Esophagus squamous epithelium (tissue), 5 donors: ENCODE measurements at regions not wholly inside any gene's neighbourhood (a gene's known extent, or its start where the extent isn't known, plus 50 kb on each side); places are given as distances from the start of the nearest gene placed in this dataset.

Experiments used
- DNase-seq: peaks from one replicate; lab custom pipeline; 2025; lab: John Stamatoyannopoulos, UW
- H3K27ac ChIP-seq, 4 donors: fragments of 200-600 bp; sonication (generic); one replicate each; pipeline ENCODE4 v1.5.1; 2016 to 2019; ENCODE audit warnings: mild to moderate bottlenecking in 1 of 4
- H3K27me3 ChIP-seq, 4 donors: fragments of 200-600 bp; sonication (generic); 1 replicate in 3 of 4; 2 replicates in 1 of 4; pipeline versions ENCODE4 v1.5.1 to v1.6.0; 2017 to 2021; ENCODE audit warnings: antibody characterized with exemption in 1 of 4
- H3K36me3 ChIP-seq, 3 donors: fragments of 200-600 bp; sonication (generic); one replicate each; pipeline ENCODE4 v1.5.1; 2016 to 2019
- H3K4me1 ChIP-seq, 3 donors: fragments of 200-600 bp; sonication (generic); one replicate each; pipeline ENCODE4 v1.5.1; 2017 to 2019
- H3K4me3 ChIP-seq, 4 donors: fragments of 200-600 bp; sonication (generic); 1 replicate in 3 of 4; 2 replicates in 1 of 4; pipeline ENCODE4 v1.5.1; 2016 to 2019; ENCODE audit warnings: mild to moderate bottlenecking in 2 of 4, moderate library complexity in 1 of 4
- H3K9me3 ChIP-seq, 3 donors: fragments of 200-600 bp; sonication (generic); one replicate each; pipeline ENCODE4 v1.5.1; 2016 to 2019
- CTCF ChIP-seq, 6 experiments: fragments of 450-650 bp in 4 of 6; fragments of 200-600 bp in 2 of 6; sonication (generic) in 2 of 6; IDR thresholded peaks; one replicate each; pipeline ENCODE4 v1.5.1; 2016 to 2019; ENCODE audit warnings: antibody characterized with exemption in 6 of 6, mild to moderate bottlenecking in 4 of 6, moderate library complexity in 4 of 6
- POLR2A ChIP-seq, 4 donors: fragments of 450-650 bp; IDR thresholded peaks; one replicate each; pipeline ENCODE4 v1.6.1; 2017; ENCODE audit warnings: antibody characterized with exemption in 4 of 4, mild to moderate bottlenecking in 4 of 4, moderate library complexity in 3 of 4
- WGBS, 2 donors: methylation state at CpG; one replicate each; pipeline ENCODE4 v1.1.5; 2018; 5-methylcytosine and 5-hydroxymethylcytosine counted together
- intact Hi-C: fragments of 100-400 bp; cut with DNase I; formaldehyde crosslinking; loops from one replicate; pipeline ENCODE4 v1.15.0; 2022
- donor health status: DM: yes; HTN: yes; CAD: no.

GRCh38 chr1:108036796-108037562 is 72.0 kb upstream of the VAV3 start:
- Histone ChIP-seq H3K9me3 (no peaks in the 10 kb centered on the region), H3K4me3 (no peak overlapping the region), H3K4me1 (peaks cover 0 to 32% (median 7%) of the 10 kb centered on the region in 3 donors), H3K27me3 (no peaks in the 10 kb centered on the region), H3K27ac (no peak overlapping the region), H3K36me3 (no peaks in the 10 kb centered on the region)
- WGBS, 2 donors, result 73 to 74% methylated on average over 3 of the region's 3 CpGs
- no peak for DNase-seq
- intact Hi-C loops, result no loop called here
- no peak for TF ChIP-seq CTCF (IDR thresholded peaks at IDR 0.05)
- TF ChIP-seq POLR2A (IDR thresholded peaks at IDR 0.05), result no peak

GRCh38 chr1:108034396-108034795 is 69.4 kb upstream of the VAV3 start:
- intact Hi-C loops, result no loop called here
- peaks cover 0 to 16% (median 0%) of the 10 kb centered on the region in 3 donors for H3K4me1 ChIP-seq
- no peaks in the 10 kb centered on the region for H3K36me3 ChIP-seq
- no peak for TF ChIP-seq CTCF (IDR thresholded peaks at IDR 0.05)
- TF ChIP-seq POLR2A (IDR thresholded peaks at IDR 0.05), result no peak
- H3K27ac ChIP-seq, result no peak overlapping the region
- no peak for DNase-seq
- H3K27me3 ChIP-seq, result no peaks in the 10 kb centered on the region
- no peak overlapping the region for H3K4me3 ChIP-seq
- WGBS, 2 donors, result 31 to 67% methylated on average over 1 of the region's 1 CpG
- H3K9me3 ChIP-seq, result no peaks in the 10 kb centered on the region

- Histone ChIP-seq H3K9me3 (no peaks in the 10 kb centered on the region), H3K27ac (no peak overlapping the region), H3K27me3 (no peaks in the 10 kb centered on the region), H3K4me1 (peaks cover 0 to 16% (median 0%) of the 10 kb centered on the region in 3 donors), H3K4me3 (no peak overlapping the region), H3K36me3 (no peaks in the 10 kb centered on the region)
- no peak for TF ChIP-seq CTCF (IDR thresholded peaks at IDR 0.05)
- no peak for TF ChIP-seq POLR2A (IDR thresholded peaks at IDR 0.05)
- intact Hi-C loops, result no loop called here
- WGBS, 2 donors, result 79 to 85% methylated on average over 2 of the region's 2 CpGs
- DNase-seq, result no peak
These were observed 68.6 kb upstream of the VAV3 start for GRCh38 chr1:108033550-108033951.

- H3K27me3 ChIP-seq, result no peaks in the 10 kb centered on the region
- H3K27ac ChIP-seq, result no peak overlapping the region
- DNase-seq, result no peak
- H3K4me3 ChIP-seq, result no peak overlapping the region
- TF ChIP-seq CTCF (IDR thresholded peaks at IDR 0.05), result no peak
- no peak for TF ChIP-seq POLR2A (IDR thresholded peaks at IDR 0.05)
- no peaks in the 10 kb centered on the region for H3K36me3 ChIP-seq
- intact Hi-C loops, result no loop called here
- 38 to 45% methylated on average over 1 of the region's 1 CpG for WGBS, 2 donors
- peaks cover 0 to 1% (median 0%) of the 10 kb centered on the region in 3 donors for H3K4me1 ChIP-seq
- H3K9me3 ChIP-seq, result no peaks in the 10 kb centered on the region
These were observed 63.9 kb upstream of the VAV3 start for GRCh38 chr1:108028841-108029388.

- H3K9me3 ChIP-seq, result no peaks in the 10 kb centered on the region
- no peak for TF ChIP-seq CTCF (IDR thresholded peaks at IDR 0.05)
- TF ChIP-seq POLR2A (IDR thresholded peaks at IDR 0.05), result no peak
- H3K4me1 ChIP-seq, result no peaks in the 10 kb centered on the region
- intact Hi-C loops, result no loop called here
- H3K27me3 ChIP-seq, result no peaks in the 10 kb centered on the region
- 14 to 17% methylated on average over 1 of the region's 1 CpG for WGBS, 2 donors
- no peaks in the 10 kb centered on the region for H3K36me3 ChIP-seq
- H3K27ac ChIP-seq, result no peak overlapping the region
- no peak overlapping the region for H3K4me3 ChIP-seq
- DNase-seq, result no peak
These were observed 62.4 kb upstream of the VAV3 start for GRCh38 chr1:108027389-108027788.
